CD4-positive, CD25-positive, alpha-beta regulatory T cell (primary cell): ENCODE measurements at regions not wholly inside any gene's neighbourhood (a gene's known extent, or its start where the extent isn't known, plus 50 kb on each side); places are given as distances from the start of the nearest gene placed in this dataset.
"Not testable (repeated sequence)": the region's sequence is repeated elsewhere in the genome, so short reads cannot be mapped to it uniquely, and the experiment has no call there.

Source experiments
- ATAC-seq, 2 donors: fragments of 150-1000 bp; cut with Tn5 transposase; one replicate each; pipeline ENCODE4 v1.10.0; 2021; ENCODE audit warnings: low read depth in 2 of 2, moderate number of reproducible peaks in 2 of 2, moderate library complexity in 1 of 2
- DNase-seq, 3 donors: peaks; one replicate each; pipeline versions ENCODE4 v3.0.0 to v3.0.0-alpha.2; 2012 to 2022; ENCODE audit warnings: mixed read lengths in 1 of 3
- H3K27ac ChIP-seq: one replicate; pipeline ENCODE4 v1.7.0; 2013; ENCODE audit warnings: mild to moderate bottlenecking, low read length; ENCODE audit not compliant: insufficient read depth, poor library complexity, severe bottlenecking
- H3K27me3 ChIP-seq: one replicate; pipeline ENCODE4 v1.7.0; 2013; ENCODE audit warnings: low read length; ENCODE audit not compliant: control insufficient read depth, insufficient read depth
- H3K36me3 ChIP-seq: one replicate; pipeline ENCODE4 v1.7.0; 2013; ENCODE audit warnings: mild to moderate bottlenecking, low read length, moderate library complexity; ENCODE audit not compliant: control insufficient read depth, insufficient read depth
- H3K4me1 ChIP-seq: 2 replicates; pipeline ENCODE4 v1.7.0; 2013; ENCODE audit warnings: mild to moderate bottlenecking, low read length; ENCODE audit not compliant: insufficient read depth, control insufficient read depth, poor library complexity, severe bottlenecking
- H3K4me3 ChIP-seq: one replicate; pipeline ENCODE4 v1.7.0; 2013; ENCODE audit warnings: low read depth, mild to moderate bottlenecking, low read length, moderate library complexity
- H3K9me3 ChIP-seq, 2 experiments: 1 replicate in 1 of 2; 2 replicates in 1 of 2; pipeline ENCODE4 v1.7.0; 2013; ENCODE audit warnings: low read length in 2 of 2, mild to moderate bottlenecking in 1 of 2, moderate library complexity in 1 of 2; ENCODE audit not compliant: control insufficient read depth in 2 of 2
- H3K27ac Mint-ChIP-seq, 3 donors: one replicate each; pipeline ENCODE4 v1.8.0; 2020 to 2022; ENCODE audit warnings: mild to moderate bottlenecking in 3 of 3, mixed read lengths in 3 of 3, moderate library complexity in 2 of 3
- H3K27me3 Mint-ChIP-seq: one replicate; pipeline ENCODE4 v1.8.0; 2022; ENCODE audit warnings: mild to moderate bottlenecking, mixed read lengths
- H3K36me3 Mint-ChIP-seq: one replicate; pipeline ENCODE4 v1.8.0; 2020; ENCODE audit warnings: mixed read lengths
- H3K4me1 Mint-ChIP-seq, 4 donors: one replicate each; pipeline ENCODE4 v1.8.0; 2020 to 2022; ENCODE audit warnings: mixed read lengths in 4 of 4, mild to moderate bottlenecking in 1 of 4
- H3K4me3 Mint-ChIP-seq, 4 donors: one replicate each; pipeline ENCODE4 v1.8.0; 2020 to 2022; ENCODE audit warnings: mild to moderate bottlenecking in 4 of 4, mixed read lengths in 4 of 4, moderate library complexity in 3 of 4
- H3K9me3 Mint-ChIP-seq, 7 donors: one replicate each; pipeline ENCODE4 v1.8.0; 2020 to 2022; ENCODE audit warnings: mixed read lengths in 7 of 7, mild to moderate bottlenecking in 3 of 7, moderate library complexity in 2 of 7

DNA sequence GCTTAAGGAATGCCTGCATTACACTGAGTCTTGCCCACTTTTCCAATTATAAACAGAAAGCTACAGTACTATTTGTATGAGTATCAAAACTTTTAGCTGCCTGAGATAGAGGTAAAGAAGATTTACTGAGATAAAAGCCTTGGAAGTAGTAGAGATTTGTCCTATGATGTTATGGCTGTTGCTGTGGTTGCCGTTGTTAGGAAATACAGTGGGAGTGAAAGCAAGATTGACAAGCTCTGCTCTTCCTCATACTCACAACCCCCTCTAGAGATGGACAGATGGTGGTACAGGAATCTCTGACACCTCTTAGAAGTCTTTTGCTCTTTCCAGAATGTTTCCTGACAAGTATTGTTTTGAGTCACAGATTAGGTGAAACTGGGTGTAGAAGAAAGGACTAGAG is 242.5 kb downstream of the RPIA start:
- Histone ChIP-seq H3K27ac (no peak overlapping the region), H3K9me3 (no peaks in the 10 kb centered on the region), H3K27me3 (peaks cover 7% of the 10 kb centered on the region), H3K36me3 (no peaks in the 10 kb centered on the region), H3K4me1 (no peaks in the 10 kb centered on the region), H3K4me3 (no peak overlapping the region)
- peak in 1 of 3 donors; percentile 6 for DNase-seq
- Mint-ChIP-seq H3K4me1 (no peaks in the 10 kb centered on the region), H3K36me3 (no peaks in the 10 kb centered on the region), H3K27ac (no peak overlapping the region), H3K4me3 (no peak overlapping the region), H3K9me3 (no peaks in the 10 kb centered on the region), H3K27me3 (no peaks in the 10 kb centered on the region)
- ATAC-seq = no peak

DNA sequence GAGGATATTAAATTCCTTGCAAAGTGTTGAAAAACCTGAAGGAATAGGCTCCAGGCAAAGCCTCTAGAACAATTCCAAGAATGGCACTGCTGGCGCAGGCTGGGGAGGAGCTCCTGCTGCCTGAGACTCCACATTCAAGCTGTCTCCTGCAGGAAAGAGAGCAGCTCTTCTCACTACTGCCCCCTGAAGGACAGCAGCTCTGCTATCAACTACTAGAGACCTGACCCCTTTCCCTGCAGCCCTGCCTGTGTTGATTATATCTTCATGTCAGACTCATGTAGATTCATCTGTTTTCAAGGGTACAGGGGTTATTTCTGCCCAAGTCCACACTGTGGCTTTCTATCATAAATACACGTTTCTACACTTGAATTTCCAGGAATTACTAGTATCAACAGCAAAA is 249.7 kb downstream of the RPIA start:
- H3K27ac Mint-ChIP-seq, H3K9me3 ChIP-seq, H3K4me1 Mint-ChIP-seq, H3K9me3 Mint-ChIP-seq, H3K27me3 Mint-ChIP-seq, H3K27ac ChIP-seq, H3K36me3 Mint-ChIP-seq, H3K4me3 Mint-ChIP-seq, H3K4me3 ChIP-seq, H3K4me1 ChIP-seq, ATAC-seq, H3K27me3 ChIP-seq, H3K36me3 ChIP-seq: not testable (repeated sequence)
- DNase-seq = peak in 1 of 3 donors; percentile 18

DNA sequence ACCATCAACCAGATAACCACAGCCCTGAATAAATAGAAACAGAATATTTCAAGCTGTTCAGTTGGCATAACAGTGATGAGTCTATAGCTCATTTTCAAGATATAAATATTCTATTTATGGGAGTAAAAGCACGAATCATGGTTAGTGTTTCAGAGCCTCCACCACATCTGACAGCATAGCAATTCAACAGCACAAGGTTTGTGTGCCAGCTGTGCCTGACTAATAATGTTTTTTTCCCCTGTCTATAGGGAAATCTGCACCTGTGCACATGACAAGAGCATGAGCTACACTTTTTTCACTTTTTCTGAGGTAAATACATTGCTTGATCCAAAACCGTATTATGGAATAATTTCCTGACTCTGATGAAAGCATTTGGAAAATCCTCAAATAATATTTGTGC is 251.3 kb downstream of the RPIA start:
- H3K4me3 ChIP-seq = no peak overlapping the region
- H3K36me3 ChIP-seq = no peaks in the 10 kb centered on the region
- H3K4me1 ChIP-seq = no peaks in the 10 kb centered on the region
- no peak overlapping the region for H3K27ac Mint-ChIP-seq
- no peak for ATAC-seq
- H3K9me3 Mint-ChIP-seq = no peaks in the 10 kb centered on the region
- no peak overlapping the region for H3K27ac ChIP-seq
- no peaks in the 10 kb centered on the region for H3K4me1 Mint-ChIP-seq
- DNase-seq = no peak
- H3K27me3 Mint-ChIP-seq = peaks cover 7% of the 10 kb centered on the region
- no peaks in the 10 kb centered on the region for H3K27me3 ChIP-seq
- H3K9me3 ChIP-seq = no peaks in the 10 kb centered on the region
- H3K4me3 Mint-ChIP-seq = no peak overlapping the region
- H3K36me3 Mint-ChIP-seq = no peaks in the 10 kb centered on the region

DNA sequence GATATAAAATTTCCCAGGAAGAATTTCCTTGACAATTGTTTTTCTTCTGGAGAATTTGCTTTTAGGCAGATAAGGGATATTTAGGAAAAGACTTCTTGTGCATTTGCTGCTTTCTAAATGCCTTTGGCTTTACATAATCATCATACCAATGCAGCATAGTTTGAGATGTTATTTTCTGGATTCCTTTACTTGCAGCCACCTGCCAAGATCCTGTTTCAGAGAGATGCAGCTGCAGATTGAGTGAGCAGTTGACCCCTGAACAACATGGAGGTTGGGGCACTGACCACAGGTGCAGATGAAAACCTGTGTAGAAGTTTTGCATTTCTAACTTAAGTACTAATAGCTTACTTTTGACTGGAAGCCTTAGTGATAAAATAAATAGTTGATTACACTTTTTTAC is 257.9 kb downstream of the RPIA start:
- H3K9me3 ChIP-seq = no peaks in the 10 kb centered on the region
- H3K4me3 ChIP-seq = no peak overlapping the region
- H3K27ac Mint-ChIP-seq = no peak overlapping the region
- no peaks in the 10 kb centered on the region for H3K4me1 Mint-ChIP-seq
- no peak overlapping the region for H3K4me3 Mint-ChIP-seq
- no peak overlapping the region for H3K27ac ChIP-seq
- no peak for ATAC-seq
- no peaks in the 10 kb centered on the region for H3K36me3 ChIP-seq
- H3K4me1 ChIP-seq = no peaks in the 10 kb centered on the region
- H3K27me3 ChIP-seq = peaks cover 4% of the 10 kb centered on the region
- peaks cover 0 to 3% (median 0%) of the 10 kb centered on the region in 7 donors for H3K9me3 Mint-ChIP-seq
- H3K36me3 Mint-ChIP-seq = no peaks in the 10 kb centered on the region
- peaks cover 12% of the 10 kb centered on the region for H3K27me3 Mint-ChIP-seq
- DNase-seq = no peak

DNA sequence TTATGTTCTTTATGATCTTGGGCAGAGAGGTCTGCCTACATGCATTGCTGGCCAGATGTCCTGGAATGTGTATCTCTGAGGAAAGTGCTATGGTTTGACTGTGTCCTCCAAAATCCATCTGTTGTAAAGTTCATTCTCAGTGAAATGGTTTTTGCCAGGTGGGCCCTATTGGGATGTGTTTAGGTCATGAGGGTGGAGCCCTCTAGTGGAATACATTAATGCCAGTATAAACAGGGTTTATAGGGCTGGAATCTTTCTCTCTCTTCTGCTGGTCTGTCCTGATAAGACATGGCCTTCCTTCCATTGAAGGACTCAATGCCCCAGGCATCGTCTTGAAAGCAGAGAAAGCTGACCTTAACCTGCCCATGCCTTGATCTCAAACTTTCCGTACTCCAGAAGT is 258.5 kb downstream of the RPIA start:
- no peaks in the 10 kb centered on the region for H3K36me3 Mint-ChIP-seq
- H3K4me1 Mint-ChIP-seq = no peaks in the 10 kb centered on the region
- H3K27ac Mint-ChIP-seq = no peak overlapping the region
- Histone ChIP-seq H3K36me3 (no peaks in the 10 kb centered on the region), H3K4me1 (no peaks in the 10 kb centered on the region), H3K9me3 (no peaks in the 10 kb centered on the region), H3K27me3 (peaks cover 4% of the 10 kb centered on the region), H3K27ac (no peak overlapping the region), H3K4me3 (no peak overlapping the region)
- peaks cover 0 to 3% (median 0%) of the 10 kb centered on the region in 7 donors for H3K9me3 Mint-ChIP-seq
- DNase-seq (peak in 1 of 3 donors; percentile 7), ATAC-seq (no peak)
- no peak overlapping the region for H3K4me3 Mint-ChIP-seq
- H3K27me3 Mint-ChIP-seq = peaks cover 16% of the 10 kb centered on the region

DNA sequence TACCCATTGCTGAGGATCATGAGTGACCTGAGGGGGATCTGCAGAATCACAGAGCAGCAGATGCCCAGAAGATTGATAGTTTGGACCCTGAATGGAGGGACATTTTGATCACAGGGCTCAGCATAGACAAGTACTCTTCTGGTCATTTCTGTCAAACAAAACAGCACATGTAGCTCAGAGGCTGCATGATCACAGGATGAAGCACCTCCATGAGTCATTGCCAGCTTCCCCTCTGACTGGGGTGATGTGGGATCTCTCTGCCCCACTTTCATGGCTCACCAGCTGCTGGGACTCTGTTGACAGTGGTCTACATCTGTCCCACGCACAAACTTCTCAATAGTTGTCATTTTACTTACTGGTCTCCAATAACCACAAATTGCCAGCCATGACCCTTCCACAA is 264.1 kb downstream of the RPIA start:
- H3K9me3 Mint-ChIP-seq = peaks cover 0 to 3% (median 0%) of the 10 kb centered on the region in 7 donors
- Histone ChIP-seq H3K4me3 (no peak overlapping the region), H3K27me3 (peaks cover 3% of the 10 kb centered on the region), H3K27ac (no peak overlapping the region), H3K9me3 (no peaks in the 10 kb centered on the region), H3K36me3 (no peaks in the 10 kb centered on the region), H3K4me1 (no peaks in the 10 kb centered on the region)
- H3K36me3 Mint-ChIP-seq = no peaks in the 10 kb centered on the region
- no peaks in the 10 kb centered on the region for H3K4me1 Mint-ChIP-seq
- H3K27me3 Mint-ChIP-seq = peaks cover 17% of the 10 kb centered on the region
- no peak overlapping the region for H3K4me3 Mint-ChIP-seq
- ATAC-seq (no peak), DNase-seq (no peak)
- H3K27ac Mint-ChIP-seq = no peak overlapping the region

DNA sequence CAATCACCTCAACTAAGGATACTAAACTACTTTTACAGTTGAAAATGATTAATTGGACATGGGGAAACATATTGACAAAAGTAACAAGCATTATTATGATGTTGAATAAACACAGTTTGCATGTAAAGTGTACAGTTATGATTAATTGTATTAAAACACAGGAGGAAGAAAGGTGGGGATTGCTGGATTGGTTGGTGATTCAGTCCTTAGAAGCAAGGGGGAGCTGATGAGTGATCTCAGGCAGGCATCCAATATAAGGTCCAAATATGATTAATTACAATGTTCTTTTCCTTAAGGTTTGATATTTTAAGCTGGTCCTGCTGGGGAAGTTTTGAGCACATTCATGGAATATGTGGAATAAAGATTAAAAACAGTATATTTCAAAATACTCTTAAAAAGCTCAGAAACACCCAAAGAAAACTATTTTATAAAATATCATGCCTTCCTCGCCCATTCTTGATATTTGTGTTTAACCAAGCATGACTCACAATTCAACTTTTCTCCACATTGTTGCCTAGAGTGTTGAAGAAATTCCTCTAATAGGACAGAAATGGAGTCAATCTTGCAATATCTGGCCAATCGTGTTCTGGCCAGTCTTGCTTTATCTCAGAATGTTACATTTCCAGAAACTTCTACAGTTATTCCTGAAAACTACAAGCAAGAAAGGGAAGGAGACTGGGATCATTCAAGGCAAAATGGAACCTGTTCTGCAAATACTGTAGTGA is 268.2 kb downstream of the RPIA start:
- H3K27ac ChIP-seq = no peak overlapping the region
- Mint-ChIP-seq H3K36me3 (no peaks in the 10 kb centered on the region), H3K4me1 (no peaks in the 10 kb centered on the region), H3K9me3 (no peaks in the 10 kb centered on the region), H3K27ac (no peak overlapping the region), H3K27me3 (peaks cover 15% of the 10 kb centered on the region), H3K4me3 (no peak overlapping the region)
- H3K4me3 ChIP-seq = no peak overlapping the region
- no peaks in the 10 kb centered on the region for H3K9me3 ChIP-seq
- H3K27me3 ChIP-seq = peaks cover 5% of the 10 kb centered on the region
- DNase-seq = no peak
- H3K36me3 ChIP-seq = no peaks in the 10 kb centered on the region
- ATAC-seq = no peak
- no peaks in the 10 kb centered on the region for H3K4me1 ChIP-seq

DNA sequence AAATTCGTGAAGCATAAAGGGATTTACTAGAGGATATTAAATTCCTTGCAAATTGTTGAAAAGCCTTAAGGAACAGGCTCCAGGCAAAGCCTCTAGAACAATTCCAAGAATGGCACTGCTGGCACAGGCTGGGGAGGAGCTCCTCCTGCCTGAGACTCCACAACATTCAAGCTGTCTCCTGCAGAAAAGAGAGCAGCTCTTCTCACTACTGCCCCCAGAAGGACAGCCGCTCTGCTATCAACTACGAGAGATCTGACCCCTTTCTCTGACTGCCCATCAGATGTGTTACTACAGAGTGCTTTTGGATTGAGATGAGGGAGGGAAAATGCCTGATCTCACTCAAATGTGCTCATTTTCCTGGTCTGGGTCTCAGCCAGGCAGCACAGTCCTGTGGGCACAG is 269.9 kb downstream of the RPIA start:
- not testable (repeated sequence) for H3K4me1 Mint-ChIP-seq, DNase-seq, H3K4me3 Mint-ChIP-seq, H3K27ac Mint-ChIP-seq, H3K36me3 Mint-ChIP-seq, H3K36me3 ChIP-seq, H3K9me3 Mint-ChIP-seq, H3K27ac ChIP-seq, H3K4me3 ChIP-seq, H3K27me3 ChIP-seq, ATAC-seq, H3K9me3 ChIP-seq, H3K4me1 ChIP-seq
- peaks cover 14% of the 10 kb centered on the region for H3K27me3 Mint-ChIP-seq
